Testis (tissue), 2 donors: ENCODE measurements at regions not wholly inside any gene's neighbourhood (a gene's known extent, or its start where the extent isn't known, plus 50 kb on each side); places are given as distances from the start of the nearest gene placed in this dataset.

Experiments
- POLR2A ChIP-seq: fragments of 450-650 bp; IDR thresholded peaks from one replicate; pipeline ENCODE4 v1.6.1; 2017; ENCODE audit warnings: antibody characterized with exemption, mild to moderate bottlenecking, moderate library complexity
- TF ChIP-seq, protein P1 (sequence below), 3 experiments: fragments of 450-650 bp in 2 of 3; fragments of 200-600 bp in 1 of 3; sonication (generic) in 1 of 3; IDR thresholded peaks; one replicate each; pipeline ENCODE4 v1.5.1; 2016 to 2019; ENCODE audit warnings: antibody characterized with exemption in 3 of 3, mild to moderate bottlenecking in 2 of 3, moderate library complexity in 1 of 3

DNA sequence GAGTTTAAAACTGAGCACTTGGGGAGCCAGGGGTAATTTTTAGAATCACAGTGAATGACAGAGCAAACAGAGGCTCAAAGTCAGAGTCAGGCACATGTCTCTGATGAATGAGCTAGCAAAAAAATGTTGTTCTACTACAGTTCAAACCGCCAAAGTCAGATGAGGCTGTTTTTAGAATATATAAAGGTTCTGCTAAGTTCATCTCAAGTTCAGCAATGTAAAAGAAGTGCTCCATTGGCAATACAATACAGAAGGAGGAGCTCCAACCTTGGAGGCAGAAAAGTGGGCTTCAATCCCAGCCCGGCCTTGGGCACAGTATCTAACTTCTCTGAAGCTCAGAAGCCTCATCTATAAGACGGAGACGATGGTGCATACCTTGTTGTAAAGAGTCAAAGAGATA is 70.1 kb upstream of the IPO5 start:
- TF ChIP-seq, protein P1, sequence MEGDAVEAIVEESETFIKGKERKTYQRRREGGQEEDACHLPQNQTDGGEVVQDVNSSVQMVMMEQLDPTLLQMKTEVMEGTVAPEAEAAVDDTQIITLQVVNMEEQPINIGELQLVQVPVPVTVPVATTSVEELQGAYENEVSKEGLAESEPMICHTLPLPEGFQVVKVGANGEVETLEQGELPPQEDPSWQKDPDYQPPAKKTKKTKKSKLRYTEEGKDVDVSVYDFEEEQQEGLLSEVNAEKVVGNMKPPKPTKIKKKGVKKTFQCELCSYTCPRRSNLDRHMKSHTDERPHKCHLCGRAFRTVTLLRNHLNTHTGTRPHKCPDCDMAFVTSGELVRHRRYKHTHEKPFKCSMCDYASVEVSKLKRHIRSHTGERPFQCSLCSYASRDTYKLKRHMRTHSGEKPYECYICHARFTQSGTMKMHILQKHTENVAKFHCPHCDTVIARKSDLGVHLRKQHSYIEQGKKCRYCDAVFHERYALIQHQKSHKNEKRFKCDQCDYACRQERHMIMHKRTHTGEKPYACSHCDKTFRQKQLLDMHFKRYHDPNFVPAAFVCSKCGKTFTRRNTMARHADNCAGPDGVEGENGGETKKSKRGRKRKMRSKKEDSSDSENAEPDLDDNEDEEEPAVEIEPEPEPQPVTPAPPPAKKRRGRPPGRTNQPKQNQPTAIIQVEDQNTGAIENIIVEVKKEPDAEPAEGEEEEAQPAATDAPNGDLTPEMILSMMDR (IDR thresholded peaks at IDR 0.05), result no peak
- TF ChIP-seq POLR2A, result no peak
